Heart right ventricle (tissue), 16 donors: ENCODE measurements at regions not wholly inside any gene's neighbourhood (a gene's known extent, or its start where the extent isn't known, plus 50 kb on each side); places are given as distances from the start of the nearest gene placed in this dataset.

Source experiments
- ATAC-seq, 8 donors: fragments of 200-7000 bp; cut with Tn5 transposase; one replicate each; pipeline ENCODE4 v1.9.1; 2020; ENCODE audit warnings: mild to moderate bottlenecking in 8 of 8, moderate library complexity in 8 of 8, moderate number of reproducible peaks in 1 of 8
- DNase-seq, 2 donors: peaks; one replicate each; pipeline ENCODE4 v3.0.0-alpha.2; 2020
- H3K27ac ChIP-seq, 10 donors: fragments of 200-600 bp; sonication (generic) in 2 of 10; one replicate each; pipeline versions ENCODE4 v1.5.0 to v1.8.0; 2020 to 2022; ENCODE audit warnings: mild to moderate bottlenecking in 3 of 10
- H3K27me3 ChIP-seq, 7 donors: fragments of 200-600 bp; one replicate each; pipeline ENCODE4 v1.8.0; 2021 to 2022; ENCODE audit warnings: mild to moderate bottlenecking in 2 of 7
- H3K36me3 ChIP-seq, 9 donors: fragments of 200-600 bp; sonication (generic) in 1 of 9; one replicate each; pipeline versions ENCODE4 v1.5.0 to v1.8.0; 2020 to 2022; ENCODE audit warnings: mild to moderate bottlenecking in 2 of 9
- H3K4me1 ChIP-seq, 9 donors: fragments of 200-600 bp; sonication (generic) in 1 of 9; one replicate each; pipeline versions ENCODE4 v1.5.0 to v1.8.0; 2020 to 2022; ENCODE audit warnings: mild to moderate bottlenecking in 4 of 9
- H3K4me3 ChIP-seq, 10 donors: fragments of 200-600 bp; sonication (generic) in 2 of 10; one replicate each; pipeline versions ENCODE4 v1.5.0 to v1.8.0; 2020 to 2022; ENCODE audit warnings: mild to moderate bottlenecking in 7 of 10, moderate library complexity in 2 of 10
- H3K9me3 ChIP-seq, 11 donors: fragments of 200-600 bp in 10 of 11; sonication (generic) in 2 of 11; one replicate each; pipeline versions ENCODE4 v1.5.0 to v1.8.0; 2013 to 2022; ENCODE audit warnings: mild to moderate bottlenecking in 2 of 11, control low read depth in 1 of 11, moderate library complexity in 1 of 11
- WGBS, 2 donors: extraction: QIAGEN DNeasy Blood & Tissue Kit; methylation state at CpG; one replicate each; pipeline ENCODE4 v1.1.7; 2013; ENCODE audit warnings: inconsistent platforms in 1 of 2; 5-methylcytosine and 5-hydroxymethylcytosine counted together
- intact Hi-C, 10 donors: fragments of 100-400 bp; cut with DNase I; formaldehyde crosslinking; loops; one replicate each; pipeline versions ENCODE4 v1.11.1 to v1.14.2; 2022
- TF ChIP-seq, protein P1 (sequence below), 9 donors: fragments of 200-600 bp; sonication (generic) in 2 of 9; IDR thresholded peaks; one replicate each; pipeline versions ENCODE4 v1.5.0 to v1.8.0; 2021 to 2022; ENCODE audit warnings: antibody characterized with exemption in 9 of 9, mild to moderate bottlenecking in 5 of 9, moderate library complexity in 1 of 9
- donor health status: Arrhythmogenic right ventricular cardiomyopathy.
- donor health status: ischemic (EF 13 %, LVEDD 7.1; RV severe dilation, severe dysfunction).
- donor health status: healthy with polysubstance abuse.
- donor health status: DM: no; HTN: yes; CAD: no.
- donor health status: DM: no; HTN: no; CAD: no.
- donor health status: ischemic (EF 25% LVEDD 6.9; RV normal size, moderate dysfunction).
- donor health status: ischemic (EF 25% LVEDD 5.7; RV mildly dilated, moderate dysfunction).
- donor health status: healthy.
- donor health status: DM: yes; HTN: yes; CAD: no.
- donor health status: Ischemic cardiomyopathy.
- donor health status: ischemic (EF 35%, LVEDD 5.7; RV mildly dilated, moderate dysfunction).
- donor health status: nonischemic (EF 11% LVEDD 7.7; RV severe dilation, severe dysfunction).
- donor health status: DM: yes; HTN: yes; CAD: no.
- donor health status: PGD.
- donor health status: ischemic (EF 29% LVEDD 5.4; RV normal size, mild dysfunction).
- donor health status: nonischemic (EF 23%, LVEDD 6.1; RV moderate dilation, normal function).

DNA sequence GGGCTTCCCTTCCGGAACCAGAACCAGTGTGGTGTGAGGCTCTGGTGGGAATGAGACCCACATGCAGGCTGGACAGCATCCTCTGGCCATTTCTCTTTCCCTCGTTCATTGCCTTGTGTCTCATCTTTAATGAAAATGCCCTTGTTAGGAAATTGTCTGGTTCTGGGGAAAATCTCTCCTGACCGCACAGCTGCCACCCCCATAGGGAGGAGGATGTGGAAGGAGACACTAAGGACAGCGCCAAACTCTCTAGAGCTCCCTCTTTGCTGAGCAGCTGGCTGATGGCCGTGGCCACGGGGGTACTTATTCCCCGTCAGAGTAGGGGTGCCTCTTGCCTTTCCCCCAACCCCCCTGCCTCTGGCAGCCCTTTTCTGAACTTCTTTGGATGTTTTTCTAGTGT, 297.6 kb upstream of the C2CD4B start:
- 49% methylated on average over 7 of the region's 7 CpGs for WGBS, 2 donors
- Histone ChIP-seq H3K4me1 (peaks cover 0 to 55% (median 32%) of the 10 kb centered on the region in 9 donors), H3K9me3 (no peaks in the 10 kb centered on the region), H3K4me3 (no peak overlapping the region), H3K36me3 (no peaks in the 10 kb centered on the region), H3K27ac (peak overlapping the region in 7 of 10 donors; percentile 34 to 59 (median 49)), H3K27me3 (no peaks in the 10 kb centered on the region)
- TF ChIP-seq, protein P1, sequence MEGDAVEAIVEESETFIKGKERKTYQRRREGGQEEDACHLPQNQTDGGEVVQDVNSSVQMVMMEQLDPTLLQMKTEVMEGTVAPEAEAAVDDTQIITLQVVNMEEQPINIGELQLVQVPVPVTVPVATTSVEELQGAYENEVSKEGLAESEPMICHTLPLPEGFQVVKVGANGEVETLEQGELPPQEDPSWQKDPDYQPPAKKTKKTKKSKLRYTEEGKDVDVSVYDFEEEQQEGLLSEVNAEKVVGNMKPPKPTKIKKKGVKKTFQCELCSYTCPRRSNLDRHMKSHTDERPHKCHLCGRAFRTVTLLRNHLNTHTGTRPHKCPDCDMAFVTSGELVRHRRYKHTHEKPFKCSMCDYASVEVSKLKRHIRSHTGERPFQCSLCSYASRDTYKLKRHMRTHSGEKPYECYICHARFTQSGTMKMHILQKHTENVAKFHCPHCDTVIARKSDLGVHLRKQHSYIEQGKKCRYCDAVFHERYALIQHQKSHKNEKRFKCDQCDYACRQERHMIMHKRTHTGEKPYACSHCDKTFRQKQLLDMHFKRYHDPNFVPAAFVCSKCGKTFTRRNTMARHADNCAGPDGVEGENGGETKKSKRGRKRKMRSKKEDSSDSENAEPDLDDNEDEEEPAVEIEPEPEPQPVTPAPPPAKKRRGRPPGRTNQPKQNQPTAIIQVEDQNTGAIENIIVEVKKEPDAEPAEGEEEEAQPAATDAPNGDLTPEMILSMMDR (IDR thresholded peaks at IDR 0.05): no peak
- intact Hi-C loops: loop anchor here in 1 of 10 donors (10.0 kb wide), 1 partner anchor 182 kb away; no protein-coding TSS in a partner anchor
- ATAC-seq (peak; percentile 36 to 69 (median 46)), DNase-seq (no peak)

DNA sequence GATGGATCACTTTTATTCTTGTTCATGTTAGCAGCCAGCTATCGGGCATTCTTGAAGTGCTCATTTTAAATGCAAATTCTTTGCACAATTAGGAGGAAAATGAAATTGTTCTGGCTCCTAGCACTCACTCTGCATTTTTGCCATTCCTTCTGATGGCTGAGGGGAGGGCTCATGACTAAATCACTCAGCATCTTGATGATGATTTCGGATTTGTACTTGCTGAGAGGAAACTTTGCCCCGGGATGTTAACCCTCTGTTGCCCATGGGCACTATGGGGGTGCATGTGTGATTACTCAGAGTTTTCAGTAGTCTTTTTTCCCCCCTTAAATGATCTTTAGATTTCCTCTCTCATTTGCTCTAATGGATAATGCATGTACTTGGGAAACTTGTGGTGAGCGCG, 299.6 kb upstream of the C2CD4B start:
- Histone ChIP-seq H3K27me3 (no peaks in the 10 kb centered on the region), H3K36me3 (no peaks in the 10 kb centered on the region), H3K4me3 (no peak overlapping the region), H3K4me1 (peaks cover 2 to 56% (median 35%) of the 10 kb centered on the region in 9 donors), H3K9me3 (no peaks in the 10 kb centered on the region), H3K27ac (no peak overlapping the region)
- WGBS, 2 donors: 56% methylated on average over 5 of the region's 5 CpGs
- TF ChIP-seq, protein P1 (IDR thresholded peaks at IDR 0.05): no peak
- intact Hi-C loops: loop anchor here in 1 of 10 donors (10.0 kb wide), 1 partner anchor 180 kb away; no protein-coding TSS in a partner anchor
- DNase-seq (no peak), ATAC-seq (no peak)

DNA sequence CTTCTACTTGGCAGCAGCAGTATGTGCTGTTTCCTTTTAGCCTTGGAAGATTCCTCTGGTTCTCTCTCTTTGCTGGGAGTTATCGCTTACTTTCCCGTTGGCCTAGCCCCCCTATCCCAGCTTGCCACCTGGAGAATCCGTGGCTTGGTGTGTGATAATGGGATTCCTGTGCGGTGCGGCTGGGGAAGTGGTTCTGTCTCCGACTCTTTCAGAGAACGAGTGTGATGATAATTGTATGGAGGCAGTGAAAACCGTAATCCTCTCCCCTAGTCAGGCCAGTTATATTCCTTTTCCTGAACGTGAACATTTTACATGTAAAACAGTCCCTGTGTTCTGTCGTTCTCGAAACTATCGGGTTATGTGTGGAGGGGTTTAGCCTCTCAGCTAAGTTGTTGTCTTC, 300.1 kb upstream of the C2CD4B start:
- Histone ChIP-seq H3K4me3 (no peak overlapping the region), H3K36me3 (no peaks in the 10 kb centered on the region), H3K27me3 (no peaks in the 10 kb centered on the region), H3K4me1 (peaks cover 5 to 61% (median 40%) of the 10 kb centered on the region in 9 donors), H3K27ac (no peak overlapping the region), H3K9me3 (no peaks in the 10 kb centered on the region)
- WGBS, 2 donors: 76 to 78% methylated on average over 12 of the region's 12 CpGs
- intact Hi-C loops: loop anchor here in 1 of 10 donors (10.0 kb wide), 1 partner anchor 180 kb away; no protein-coding TSS in a partner anchor
- no peak for ATAC-seq
- DNase-seq: no peak
- TF ChIP-seq, protein P1 (IDR thresholded peaks at IDR 0.05): no peak

DNA sequence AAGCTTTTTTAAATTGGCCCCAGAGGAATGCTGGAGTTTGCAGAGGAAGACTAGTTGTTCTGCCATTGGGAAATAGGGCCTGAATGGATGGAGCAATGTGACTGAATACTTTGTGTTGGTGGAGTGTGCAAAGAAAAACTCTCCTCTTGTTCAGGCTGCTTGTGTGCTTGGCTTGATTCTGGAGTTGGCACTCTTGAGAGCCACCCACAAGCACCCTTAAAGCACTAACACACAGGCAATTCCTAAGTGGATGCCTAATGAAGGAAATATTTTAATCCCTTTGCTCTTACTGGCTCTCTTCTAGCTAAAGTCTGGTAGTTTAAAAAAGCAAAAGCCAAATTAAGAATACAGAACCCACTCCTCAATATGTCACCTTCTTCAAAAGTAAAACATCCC, 304.4 kb upstream of the C2CD4B start:
- no peak for DNase-seq
- H3K27ac ChIP-seq: peak overlapping the region in 9 of 10 donors; percentile 36 to 85 (median 72)
- intact Hi-C loops: loop anchor here in 1 of 10 donors (10.0 kb wide), 1 partner anchor 175 kb away; no protein-coding TSS in a partner anchor
- TF ChIP-seq, protein P1 (IDR thresholded peaks at IDR 0.05): no peak
- no peak for ATAC-seq
- no peaks in the 10 kb centered on the region for H3K36me3 ChIP-seq
- H3K9me3 ChIP-seq: no peaks in the 10 kb centered on the region
- H3K4me1 ChIP-seq: peaks cover 12 to 77% (median 60%) of the 10 kb centered on the region in 9 donors
- H3K4me3 ChIP-seq: no peak overlapping the region
- H3K27me3 ChIP-seq: no peaks in the 10 kb centered on the region
